Left colon (tissue), 2 donors: ENCODE measurements at regions not wholly inside any gene's neighbourhood (a gene's known extent, or its start where the extent isn't known, plus 50 kb on each side); places are given as distances from the start of the nearest gene placed in this dataset.
A peak's percentile ranks its signal among the peaks of the same experiment; 100 is the strongest.

Experiments used
- ATAC-seq: fragments of 200-7000 bp; cut with Tn5 transposase; one replicate; pipeline ENCODE4 v1.9.1; 2020; ENCODE audit warnings: mild to moderate bottlenecking, moderate library complexity
- DNase-seq, 2 donors: peaks; one replicate each; pipeline ENCODE4 v3.0.0-alpha.2; 2020
- intact Hi-C, 2 donors: fragments of 100-400 bp; cut with DNase I in 1 of 2; cut with micrococcal nuclease in 1 of 2; formaldehyde crosslinking; loops; one replicate each; pipeline versions ENCODE4 v1.11.2 to v1.14.0; 2022; cut with DNase I, micrococcal nuclease
- donor health status: DM: no; HTN: no; CAD: no.
- donor health status: DM: yes; HTN: yes; CAD: no.

DNA sequence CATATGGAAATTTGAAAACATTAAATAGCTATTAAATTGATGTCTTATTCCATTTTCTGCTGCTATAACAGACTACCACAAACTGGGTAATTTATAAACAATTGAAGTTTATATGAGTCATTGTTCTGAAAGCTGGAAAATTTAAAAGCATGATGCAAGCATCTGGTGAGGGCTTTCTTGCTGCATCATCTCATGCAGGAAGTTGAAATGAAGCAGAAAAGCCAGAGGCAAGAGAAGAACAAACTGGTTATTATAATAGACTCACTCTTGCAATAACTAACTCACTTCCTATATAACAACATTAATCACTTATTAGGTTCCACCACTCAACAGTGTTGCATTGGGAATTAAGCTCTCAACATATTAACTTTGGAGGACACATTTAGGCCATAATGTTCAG is 1277.4 kb downstream of the LRFN5 start:
- intact Hi-C loops, result no loop called here
- DNase-seq (no peak), ATAC-seq (no peak)

DNA sequence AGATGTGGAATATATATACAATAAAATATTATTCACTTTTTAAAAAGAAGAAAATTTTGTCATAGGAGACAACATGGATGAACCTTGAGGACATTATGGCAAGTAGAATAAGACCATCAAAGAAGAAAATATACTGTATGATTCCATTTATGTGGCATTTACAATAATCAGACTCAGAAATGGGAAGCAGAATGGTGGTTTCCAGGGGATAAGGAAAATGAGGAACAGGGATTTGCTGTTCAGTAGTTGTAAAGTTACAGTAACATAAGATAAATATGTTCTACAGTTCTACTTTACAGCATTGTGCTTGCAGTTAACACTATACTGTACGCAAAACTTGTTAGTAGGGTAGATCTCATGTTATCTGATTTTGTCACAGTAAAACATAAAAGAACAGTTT is 1271.0 kb downstream of the LRFN5 start:
- no peak for ATAC-seq

DNA sequence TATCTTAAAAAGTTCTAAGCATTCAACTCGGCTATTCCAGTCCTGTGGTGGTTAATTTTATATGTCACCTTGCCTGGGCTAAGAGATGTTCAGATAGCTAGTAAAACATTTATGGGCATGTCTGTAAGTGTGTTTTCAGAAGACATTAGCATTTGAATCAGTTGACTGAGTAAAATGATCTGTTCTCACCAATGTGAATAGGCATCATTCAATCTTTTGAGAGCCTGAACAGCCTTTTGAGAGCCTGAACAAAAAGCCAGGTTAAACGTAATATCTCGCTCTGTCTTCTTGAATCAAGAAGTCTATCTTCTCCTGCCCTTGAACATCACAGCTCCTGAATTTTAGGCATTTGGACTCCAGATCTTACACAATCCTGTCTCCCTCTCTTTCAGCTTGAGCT is 1266.1 kb downstream of the LRFN5 start:
- DNase-seq, result no peak
- no peak for ATAC-seq
- intact Hi-C loops, result no loop called here

More for the DNA sequence above, 1271.0 kb downstream of the LRFN5 start:
- intact Hi-C loops, result no loop called here
- DNase-seq, result no peak

DNA sequence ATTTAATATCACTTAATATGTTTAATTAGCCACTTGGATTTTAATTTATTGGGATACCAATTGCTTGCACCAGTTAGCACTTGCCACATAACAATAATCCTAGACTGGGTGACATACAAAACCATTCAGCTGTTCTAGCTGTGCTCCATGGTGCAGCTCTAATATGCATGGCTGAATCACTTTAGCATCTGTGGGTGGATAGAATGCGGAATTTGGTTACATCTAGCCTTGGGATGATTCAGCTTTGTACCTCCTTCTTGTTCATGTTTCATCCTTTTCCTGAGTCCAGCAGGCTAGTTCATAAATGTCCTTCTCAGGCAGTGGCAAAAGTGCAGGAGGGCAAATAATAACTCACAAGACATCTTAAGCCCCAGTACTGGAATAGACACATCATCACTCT is 1263.0 kb downstream of the LRFN5 start:
- no peak for ATAC-seq
- no peak for DNase-seq
- intact Hi-C loops, result no loop called here

DNA sequence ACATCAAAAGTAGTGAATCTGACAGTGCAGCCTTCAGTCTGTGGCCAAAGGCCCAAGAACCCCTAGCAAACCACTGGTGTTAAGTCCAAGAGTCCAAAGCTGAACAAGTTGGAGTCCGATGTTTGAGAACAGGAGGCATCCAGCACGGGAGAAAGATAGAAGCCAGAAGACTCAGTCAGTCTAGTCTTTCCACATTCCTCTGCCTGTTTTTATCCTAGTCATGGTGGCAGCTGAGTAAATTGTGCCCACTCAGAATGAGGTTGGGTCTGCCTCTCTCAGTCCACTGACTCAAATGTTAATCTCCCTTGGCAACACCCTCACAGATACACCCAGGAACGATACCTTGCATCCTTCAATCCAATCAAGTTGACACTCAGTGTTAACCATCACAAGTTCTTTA is 1255.4 kb downstream of the LRFN5 start:
- intact Hi-C loops, result no loop called here
- ATAC-seq (no peak), DNase-seq (no peak)

DNA sequence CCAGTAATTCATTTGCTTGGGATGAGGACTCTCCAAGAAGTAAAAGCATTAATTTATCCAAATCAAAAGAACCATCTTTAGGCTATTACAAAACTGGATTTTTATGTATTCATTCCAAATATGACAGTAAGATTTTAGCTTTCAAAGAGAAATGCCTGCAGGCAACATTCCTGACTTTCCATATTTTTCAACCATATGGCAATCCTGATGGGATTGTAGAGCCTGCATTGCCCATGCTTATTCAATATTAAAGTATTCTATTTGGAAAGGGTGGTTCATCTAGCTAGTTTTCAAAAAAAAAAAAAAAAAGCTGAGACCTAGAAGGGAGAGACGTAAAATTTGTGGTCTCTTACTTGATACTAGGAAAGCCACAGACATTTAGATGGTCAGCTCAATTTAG is 1253.7 kb downstream of the LRFN5 start:
- DNase-seq, result no peak
- no peak for ATAC-seq
- intact Hi-C loops, result no loop called here

DNA sequence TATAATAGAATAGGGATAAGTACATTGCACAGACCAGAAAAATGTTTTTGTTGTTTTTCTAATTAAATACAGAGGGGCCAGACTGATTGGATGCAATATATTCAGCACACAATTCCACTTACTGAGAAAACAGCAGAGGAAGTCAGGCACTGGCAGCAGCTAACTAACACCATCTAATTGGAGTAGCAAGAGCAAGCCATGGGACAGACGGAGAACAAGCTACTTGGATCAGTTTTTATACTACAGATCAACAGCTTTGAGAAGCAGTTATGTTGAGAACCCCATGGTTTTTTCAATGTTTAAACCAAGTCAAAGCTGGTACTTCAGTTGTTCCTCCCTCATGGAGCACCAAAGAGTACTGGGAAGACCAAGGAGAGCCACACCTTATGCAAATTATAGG is 1249.4 kb downstream of the LRFN5 start:
- ATAC-seq (no peak), DNase-seq (no peak)
- intact Hi-C loops, result no loop called here

DNA sequence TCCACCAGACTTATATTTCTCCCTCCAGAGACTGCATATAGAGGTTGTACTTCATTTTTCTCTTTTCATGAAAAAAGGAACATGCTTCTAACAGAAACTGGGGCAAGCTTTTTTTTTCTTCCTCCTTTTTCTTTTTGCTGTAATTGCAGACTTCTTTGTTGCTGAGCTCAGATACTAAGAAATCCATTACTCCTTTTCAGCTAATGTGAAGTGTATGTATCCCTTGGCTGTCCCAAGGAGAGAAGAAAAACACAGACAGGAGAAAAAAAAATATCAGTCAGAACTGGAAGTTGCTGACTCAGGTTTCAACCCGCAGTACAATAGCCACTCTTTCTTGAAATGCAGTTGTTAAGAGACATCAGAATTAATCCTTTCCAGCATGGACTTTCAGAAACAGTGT is 1248.4 kb downstream of the LRFN5 start:
- no peak for DNase-seq
- no peak for ATAC-seq
- intact Hi-C loops, result no loop called here

DNA sequence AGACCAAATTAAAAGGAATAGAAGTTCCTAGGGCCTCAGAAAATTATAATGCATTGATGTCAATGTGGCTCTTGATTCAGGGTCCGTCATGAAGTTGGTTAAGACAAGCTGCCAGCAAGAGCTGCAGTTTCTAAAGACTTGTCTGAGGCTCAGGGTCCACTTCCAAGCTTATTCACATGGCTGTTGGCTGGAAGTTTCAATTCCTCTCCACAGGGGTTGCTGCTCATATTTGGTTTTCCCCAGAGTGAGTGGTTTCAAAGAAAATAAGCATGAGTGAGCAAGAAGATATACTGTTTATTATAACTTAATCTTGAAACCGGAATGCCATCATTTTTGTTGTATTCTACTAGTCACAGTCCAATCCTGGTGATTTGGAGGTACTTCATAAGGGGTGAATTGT is 1247.4 kb downstream of the LRFN5 start:
- ATAC-seq (no peak), DNase-seq (no peak)
- intact Hi-C loops, result no loop called here

DNA sequence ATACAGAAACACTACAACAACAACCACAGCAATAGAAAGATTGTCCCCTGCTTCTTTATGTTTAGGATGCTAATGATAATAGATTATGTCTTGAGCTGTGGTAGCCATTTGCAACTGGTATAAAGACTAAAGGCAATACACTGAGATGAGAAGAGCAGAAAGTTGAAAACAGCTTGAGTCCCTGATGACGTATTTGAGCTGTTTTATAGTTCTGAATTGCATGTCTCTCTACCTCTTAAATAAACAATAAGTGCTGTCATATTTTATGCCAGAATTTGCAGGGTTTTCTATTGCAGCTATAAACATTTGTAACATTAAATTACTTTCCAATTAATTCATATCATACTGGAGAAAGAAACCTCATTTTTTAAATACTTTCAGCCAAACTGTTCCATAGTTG is 1242.0 kb downstream of the LRFN5 start:
- DNase-seq (no peak), ATAC-seq (peak; percentile 26)
- intact Hi-C loops, result no loop called here

DNA sequence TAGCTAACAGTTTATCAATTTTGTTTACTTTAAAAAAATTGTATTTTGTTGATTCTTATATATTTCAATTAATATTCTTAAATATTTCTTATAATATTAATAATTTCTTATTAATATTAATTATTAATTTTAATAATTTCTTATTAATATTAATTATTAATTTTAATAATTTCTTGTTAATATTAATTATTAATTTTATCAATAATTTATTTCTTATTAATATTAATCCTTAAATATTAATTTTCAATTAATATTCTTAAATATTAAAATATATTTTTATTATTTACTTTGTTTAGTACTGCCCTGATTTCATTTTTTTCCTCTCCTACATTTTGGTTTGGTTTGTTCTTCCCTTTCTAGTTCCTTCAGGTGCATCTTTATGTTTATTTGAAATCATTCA is 1208.1 kb downstream of the LRFN5 start:
- ATAC-seq, result no peak
- DNase-seq, result no peak
- intact Hi-C loops, result no loop called here

DNA sequence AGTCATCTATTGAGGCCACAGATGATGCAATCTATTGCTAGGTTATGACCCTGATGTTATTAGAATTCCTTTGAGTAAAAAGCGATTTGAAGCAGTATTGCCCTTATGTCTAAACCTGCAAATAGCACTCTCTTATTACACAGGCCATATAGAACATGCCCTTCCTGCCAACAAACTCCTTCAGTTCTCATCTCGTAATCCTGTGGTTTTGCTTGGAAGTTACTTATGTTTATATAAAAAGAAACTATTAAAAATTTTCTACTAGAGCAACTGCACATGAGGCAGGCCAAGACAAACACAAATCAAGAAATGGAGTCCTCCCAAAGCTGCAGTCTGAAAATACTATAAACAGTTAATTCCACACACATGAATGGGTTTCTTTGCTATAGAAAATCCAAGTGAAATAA is 1200.2 kb downstream of the LRFN5 start:
- intact Hi-C loops, result no loop called here
- DNase-seq (no peak), ATAC-seq (no peak)

DNA sequence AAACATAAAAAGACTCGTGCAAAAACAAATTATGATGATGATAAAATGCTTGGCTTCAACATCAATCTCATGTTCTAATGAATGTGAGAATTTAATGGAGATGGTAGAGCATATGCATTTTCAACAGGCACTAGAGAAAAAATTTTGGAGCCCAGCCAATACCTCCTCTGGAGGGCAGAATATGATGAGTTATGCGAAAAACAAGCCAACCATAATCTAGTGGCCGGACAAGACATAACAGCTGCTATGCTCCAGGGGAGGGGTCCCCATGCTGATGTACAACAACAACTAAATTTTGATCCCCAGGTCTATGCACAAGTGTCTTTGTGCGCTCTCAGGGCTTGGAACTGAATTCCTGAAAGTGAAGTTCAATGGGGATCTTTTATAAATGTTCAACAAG is 1197.5 kb downstream of the LRFN5 start:
- intact Hi-C loops, result no loop called here
- ATAC-seq (no peak), DNase-seq (no peak)

DNA sequence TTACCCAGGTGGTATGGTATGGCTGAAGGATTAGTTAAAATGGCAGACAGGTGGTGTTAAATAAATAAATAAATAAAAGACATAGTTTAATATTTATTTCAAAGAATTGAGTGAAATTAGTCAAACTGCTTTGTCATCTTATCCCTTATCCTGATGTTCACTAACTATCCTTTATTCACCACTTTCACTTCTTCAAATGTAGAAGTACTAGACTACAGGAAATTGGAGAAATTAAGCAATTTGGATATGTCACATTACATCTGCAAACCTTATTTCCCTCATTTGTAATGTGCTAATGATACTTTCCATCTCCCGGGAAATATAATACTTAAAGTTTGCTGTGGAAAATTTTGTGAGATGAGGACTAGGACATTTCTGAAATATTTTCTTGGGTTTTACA is 1195.7 kb downstream of the LRFN5 start:
- no peak for ATAC-seq
- intact Hi-C loops, result no loop called here
- no peak for DNase-seq

DNA sequence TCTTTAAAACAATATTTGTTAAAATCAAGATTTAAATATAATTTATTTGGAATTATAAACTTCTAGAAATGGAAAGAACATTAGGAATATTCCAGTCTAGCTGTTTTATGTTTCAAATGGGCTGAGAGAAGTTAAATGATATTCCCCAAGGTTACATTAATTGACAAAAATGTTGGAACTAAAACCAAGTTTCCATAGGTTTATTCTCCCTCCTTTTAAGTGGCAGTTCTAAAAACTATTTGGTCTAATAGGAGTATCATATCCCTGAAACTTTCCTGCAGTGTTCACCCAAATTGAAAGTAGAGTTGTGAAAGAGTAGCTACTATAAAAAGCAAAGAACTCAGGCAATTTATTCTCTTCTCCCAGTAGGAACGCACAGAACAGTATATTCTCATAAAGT is 1185.5 kb downstream of the LRFN5 start:
- ATAC-seq (no peak), DNase-seq (no peak)
- intact Hi-C loops, result no loop called here

DNA sequence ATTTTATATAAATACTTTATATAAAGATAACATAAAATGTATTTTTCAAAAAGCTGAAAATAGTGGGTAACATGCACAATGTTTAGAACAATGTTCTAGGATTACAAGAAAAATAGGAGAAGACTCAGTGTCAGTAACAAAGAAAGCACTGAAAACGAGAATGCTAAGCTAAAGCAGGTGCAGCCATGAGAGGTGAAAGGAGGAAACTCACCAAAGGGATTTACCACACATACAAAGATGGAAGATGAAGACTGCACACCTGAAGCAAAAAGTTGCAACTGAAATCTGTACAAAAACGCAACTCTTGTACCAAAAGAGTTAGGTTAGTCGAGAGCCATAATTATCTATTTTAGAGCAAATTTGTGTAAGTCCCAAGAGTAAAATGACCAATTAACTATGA is 1176.1 kb downstream of the LRFN5 start:
- intact Hi-C loops, result no loop called here
- ATAC-seq (no peak), DNase-seq (no peak)

DNA sequence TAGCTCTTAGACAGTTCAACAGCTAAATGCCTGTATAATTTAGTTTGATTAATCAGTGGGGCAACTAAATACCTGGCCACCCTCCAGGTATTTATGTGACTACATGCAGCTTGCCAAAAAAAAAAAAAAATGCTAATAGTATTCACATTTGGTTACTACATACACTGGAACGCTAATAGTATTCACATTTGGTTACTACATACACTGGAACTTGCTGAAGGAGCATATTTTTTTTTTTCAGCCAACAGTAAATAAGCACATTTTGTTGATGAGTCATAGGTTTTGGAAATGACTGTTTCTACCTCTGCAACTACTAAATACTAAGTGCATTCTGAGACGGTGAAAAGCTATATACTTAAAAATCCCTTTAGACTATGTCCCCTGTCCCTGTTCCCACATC is 1172.3 kb downstream of the LRFN5 start:
- ATAC-seq (no peak), DNase-seq (no peak)
- intact Hi-C loops, result no loop called here

DNA sequence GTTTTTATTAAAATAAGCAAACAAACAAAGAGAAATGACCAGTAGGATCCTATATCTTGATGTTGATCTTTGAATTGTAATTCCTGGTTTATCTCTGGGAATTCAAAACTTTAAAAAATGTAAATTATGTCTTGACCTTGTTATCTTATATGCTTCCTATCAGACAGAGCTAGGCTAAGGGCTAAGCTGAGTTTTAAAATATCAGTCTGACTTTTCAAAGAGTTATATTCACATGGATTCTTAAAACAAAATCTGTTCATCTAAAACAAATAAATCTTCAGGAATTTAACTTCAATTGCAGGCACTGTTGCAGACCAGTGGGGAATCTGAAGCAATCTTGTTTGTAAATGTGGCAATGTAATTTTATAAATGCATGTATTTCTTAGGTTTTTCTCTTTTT is 1144.1 kb downstream of the LRFN5 start:
- DNase-seq, result no peak
- no peak for ATAC-seq
- intact Hi-C loops, result no loop called here

DNA sequence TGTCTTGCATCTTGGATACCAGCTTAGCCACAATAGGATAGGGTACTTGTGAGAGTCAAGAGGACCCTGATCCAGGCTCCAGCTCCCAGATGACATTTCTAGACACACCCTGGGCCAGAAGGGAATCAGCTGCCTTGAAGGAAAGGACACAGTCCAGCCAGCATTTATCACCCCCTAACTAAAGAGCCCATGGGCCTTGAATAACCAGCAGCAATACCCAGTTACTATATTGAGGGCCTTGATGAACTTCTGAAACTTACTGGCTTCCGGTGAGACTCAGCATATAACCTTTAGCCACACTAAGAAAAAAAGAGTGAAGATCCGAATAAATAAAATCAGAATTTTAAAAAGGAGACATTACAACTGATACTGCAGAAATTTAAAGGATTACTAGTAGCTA is 1135.4 kb downstream of the LRFN5 start:
- DNase-seq (no peak), ATAC-seq (no peak)
- intact Hi-C loops, result no loop called here

DNA sequence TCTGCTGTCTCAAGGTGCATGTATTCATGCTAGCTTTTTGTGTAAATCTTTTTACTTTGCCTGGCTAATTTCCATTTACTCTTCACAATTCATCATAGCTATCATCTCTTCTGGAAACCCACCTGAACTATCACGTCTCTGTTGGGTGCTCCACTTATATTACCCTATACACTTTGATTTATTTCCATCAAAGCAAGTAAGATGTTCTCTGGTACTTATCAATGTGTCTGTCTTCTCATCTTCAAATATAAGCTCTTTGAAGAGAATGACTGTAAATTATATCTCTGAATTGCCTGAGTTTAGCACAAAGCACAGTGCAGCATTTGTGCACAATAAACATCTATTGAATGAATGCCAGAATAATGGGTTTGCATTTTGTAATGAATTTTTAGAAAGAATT is 1129.7 kb downstream of the LRFN5 start:
- ATAC-seq, result no peak
- intact Hi-C loops, result no loop called here
- DNase-seq, result no peak

DNA sequence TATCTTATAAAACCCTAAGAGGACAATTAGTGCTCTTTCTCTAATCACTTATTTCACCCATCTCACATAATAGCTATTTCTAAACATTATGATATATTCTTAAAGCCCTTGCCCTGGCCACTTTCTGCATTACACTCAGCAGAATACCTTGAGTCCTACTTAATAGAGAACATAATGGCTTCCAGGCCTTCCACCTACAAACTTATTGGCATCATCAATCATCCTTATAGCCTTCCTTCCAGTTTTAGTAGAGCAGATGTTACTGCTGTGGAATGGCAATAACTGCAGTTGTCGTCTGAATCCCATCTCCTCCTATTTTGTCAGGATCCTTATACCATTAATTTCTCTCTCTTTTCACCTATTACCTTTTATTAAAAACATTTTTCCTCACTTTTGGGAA is 1127.4 kb downstream of the LRFN5 start:
- intact Hi-C loops, result no loop called here
- DNase-seq (no peak), ATAC-seq (no peak)

DNA sequence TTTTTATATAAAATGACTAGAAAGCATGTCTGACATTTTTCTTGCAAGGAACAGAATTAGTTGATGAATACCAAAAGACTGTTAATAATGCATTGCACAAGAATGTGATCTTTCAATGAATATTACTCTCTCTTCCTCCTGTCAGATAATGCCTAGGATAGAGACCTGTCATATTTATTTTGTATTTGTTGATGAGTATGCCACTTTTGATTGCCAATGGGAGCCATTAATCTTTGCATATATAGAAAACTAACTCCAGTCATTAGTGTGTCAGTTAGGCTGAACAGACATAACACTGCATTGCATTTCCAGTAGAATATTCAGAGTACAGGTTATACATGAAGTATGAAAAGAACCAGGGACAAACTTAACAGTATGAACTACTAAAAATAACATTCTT is 1125.3 kb downstream of the LRFN5 start:
- intact Hi-C loops, result no loop called here
- no peak for ATAC-seq
- no peak for DNase-seq
